Ovary (tissue), 7 donors: ENCODE measurements at regions not wholly inside any gene's neighbourhood (a gene's known extent, or its start where the extent isn't known, plus 50 kb on each side); places are given as distances from the start of the nearest gene placed in this dataset.
"Not testable (repeated sequence)": the region's sequence is repeated elsewhere in the genome, so short reads cannot be mapped to it uniquely, and the experiment has no call there.

Source experiments
- DNase-seq, 5 donors: peaks; one replicate each; pipeline ENCODE4 v3.0.0-alpha.2; 2019 to 2020
- H3K27ac ChIP-seq, 2 donors: fragments of 200-600 bp; one replicate each; pipeline versions ENCODE4 v1.5.1 to v1.8.0; 2019 to 2022
- H3K27me3 ChIP-seq: fragments of 200-600 bp; one replicate; pipeline ENCODE4 v1.8.0; 2022
- H3K36me3 ChIP-seq: fragments of 200-600 bp; sonication (generic); one replicate; pipeline ENCODE4 v1.5.1; 2019
- H3K4me1 ChIP-seq: one replicate; pipeline ENCODE4 v1.8.1; 2013; ENCODE audit warnings: mild to moderate bottlenecking, moderate library complexity; ENCODE audit not compliant: insufficient read depth
- H3K4me3 ChIP-seq: fragments of 200-600 bp; sonication (generic); one replicate; pipeline ENCODE4 v1.5.1; 2017
- H3K9me3 ChIP-seq, 2 donors: fragments of 200-600 bp in 1 of 2; sonication (generic) in 1 of 2; one replicate each; pipeline versions ENCODE4 v1.5.1 to v1.8.1; 2013 to 2019; ENCODE audit warnings: mild to moderate bottlenecking in 1 of 2, moderate library complexity in 1 of 2
- EP300 ChIP-seq: sonication (generic); formaldehyde crosslinking; IDR thresholded peaks from one replicate; pipeline ENCODE4 v1.6.1; 2017; ENCODE audit warnings: antibody characterized with exemption
- POLR2A ChIP-seq: fragments of 450-650 bp; IDR thresholded peaks from one replicate; pipeline ENCODE4 v1.6.1; 2017; ENCODE audit warnings: antibody characterized with exemption, mild to moderate bottlenecking, moderate library complexity
- WGBS, 3 donors: extraction: QIAGEN DNeasy Blood & Tissue Kit in 1 of 3; methylation state at CpG; one replicate each; pipeline versions ENCODE4 v1.1.5 to v1.1.7; 2013 to 2017; 5-methylcytosine and 5-hydroxymethylcytosine counted together
- intact Hi-C, 4 donors: fragments of 100-400 bp; cut with DNase I; formaldehyde crosslinking; loops; one replicate each; pipeline versions ENCODE4 v1.11.0 to v1.15.1; 2022 to 2023
- TF ChIP-seq, protein P1 (sequence below), 3 donors: fragments of 450-650 bp in 2 of 3; fragments of 200-600 bp in 1 of 3; IDR thresholded peaks; one replicate each; pipeline versions ENCODE4 v1.5.1 to v1.8.0; 2016 to 2022; ENCODE audit warnings: antibody characterized with exemption in 3 of 3, mild to moderate bottlenecking in 1 of 3
- donor health status: DM: no; HTN: no; CAD: no; lungs with moderate emphysema.
- donor health status: DM: no; HTN: no; CAD: no.
- donor health status: Bipolar disorder and iron deficiency.
- donor health status: DM: no; HTN: no; CAD: no.
- donor health status: DM: yes; HTN: yes; CAD: no.

DNA sequence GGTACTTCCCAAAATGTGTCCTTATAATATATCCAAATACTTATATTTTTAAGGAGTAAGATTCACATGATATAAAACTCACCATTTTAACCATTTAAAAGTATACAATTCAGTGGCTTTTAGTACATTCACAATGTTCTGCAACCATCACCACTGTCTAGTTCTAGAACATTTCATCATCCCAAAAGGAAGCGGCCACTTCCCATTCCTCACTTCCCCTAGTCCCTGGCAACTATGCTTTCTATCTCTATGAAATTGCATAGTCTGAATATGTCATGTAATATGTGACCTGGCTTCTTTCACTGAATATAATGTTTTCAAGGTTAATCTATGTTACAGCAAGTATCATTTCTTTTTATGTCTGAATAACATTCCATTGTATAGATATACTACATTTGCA lies 615.1 kb upstream of the SGCD start:
- no peaks in the 10 kb centered on the region for H3K4me1 ChIP-seq
- no peak overlapping the region for H3K4me3 ChIP-seq
- DNase-seq: no peak
- no peaks in the 10 kb centered on the region for H3K9me3 ChIP-seq
- intact Hi-C loops: no loop called here
- no peaks in the 10 kb centered on the region for H3K36me3 ChIP-seq
- no peak overlapping the region for H3K27ac ChIP-seq
- 87 to 92% (median 88%) methylated on average over 1 of the region's 1 CpG for WGBS, 3 donors
- H3K27me3 ChIP-seq: no peaks in the 10 kb centered on the region
- TF ChIP-seq EP300: no peak
- no peak for TF ChIP-seq POLR2A
- TF ChIP-seq, protein P1, sequence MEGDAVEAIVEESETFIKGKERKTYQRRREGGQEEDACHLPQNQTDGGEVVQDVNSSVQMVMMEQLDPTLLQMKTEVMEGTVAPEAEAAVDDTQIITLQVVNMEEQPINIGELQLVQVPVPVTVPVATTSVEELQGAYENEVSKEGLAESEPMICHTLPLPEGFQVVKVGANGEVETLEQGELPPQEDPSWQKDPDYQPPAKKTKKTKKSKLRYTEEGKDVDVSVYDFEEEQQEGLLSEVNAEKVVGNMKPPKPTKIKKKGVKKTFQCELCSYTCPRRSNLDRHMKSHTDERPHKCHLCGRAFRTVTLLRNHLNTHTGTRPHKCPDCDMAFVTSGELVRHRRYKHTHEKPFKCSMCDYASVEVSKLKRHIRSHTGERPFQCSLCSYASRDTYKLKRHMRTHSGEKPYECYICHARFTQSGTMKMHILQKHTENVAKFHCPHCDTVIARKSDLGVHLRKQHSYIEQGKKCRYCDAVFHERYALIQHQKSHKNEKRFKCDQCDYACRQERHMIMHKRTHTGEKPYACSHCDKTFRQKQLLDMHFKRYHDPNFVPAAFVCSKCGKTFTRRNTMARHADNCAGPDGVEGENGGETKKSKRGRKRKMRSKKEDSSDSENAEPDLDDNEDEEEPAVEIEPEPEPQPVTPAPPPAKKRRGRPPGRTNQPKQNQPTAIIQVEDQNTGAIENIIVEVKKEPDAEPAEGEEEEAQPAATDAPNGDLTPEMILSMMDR (IDR thresholded peaks at IDR 0.05): no peak

DNA sequence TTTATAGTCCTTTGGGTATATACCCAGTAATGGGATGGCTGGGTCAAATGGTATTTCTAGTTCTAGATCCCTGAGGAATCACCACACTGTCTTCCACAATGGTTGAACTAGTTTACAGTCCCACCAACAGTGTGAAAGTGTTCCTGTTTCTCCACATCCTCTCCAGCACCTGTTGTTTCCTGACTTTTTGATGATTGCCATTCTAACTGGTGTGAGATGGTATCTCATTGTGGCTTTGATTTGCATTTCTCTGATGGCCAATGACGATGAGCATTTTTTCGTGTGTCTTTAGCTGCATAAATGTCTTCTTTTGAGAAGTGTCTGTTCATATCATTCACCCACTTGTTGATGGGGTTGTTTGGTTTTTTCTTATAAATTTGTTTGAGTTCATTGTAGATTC lies 612.5 kb upstream of the SGCD start:
- H3K27ac ChIP-seq, intact Hi-C loops, H3K4me1 ChIP-seq, H3K4me3 ChIP-seq, H3K27me3 ChIP-seq, H3K9me3 ChIP-seq, H3K36me3 ChIP-seq, DNase-seq: not testable (repeated sequence)
- 61 to 81% (median 63%) methylated on average over 2 of the region's 2 CpGs for WGBS, 3 donors

DNA sequence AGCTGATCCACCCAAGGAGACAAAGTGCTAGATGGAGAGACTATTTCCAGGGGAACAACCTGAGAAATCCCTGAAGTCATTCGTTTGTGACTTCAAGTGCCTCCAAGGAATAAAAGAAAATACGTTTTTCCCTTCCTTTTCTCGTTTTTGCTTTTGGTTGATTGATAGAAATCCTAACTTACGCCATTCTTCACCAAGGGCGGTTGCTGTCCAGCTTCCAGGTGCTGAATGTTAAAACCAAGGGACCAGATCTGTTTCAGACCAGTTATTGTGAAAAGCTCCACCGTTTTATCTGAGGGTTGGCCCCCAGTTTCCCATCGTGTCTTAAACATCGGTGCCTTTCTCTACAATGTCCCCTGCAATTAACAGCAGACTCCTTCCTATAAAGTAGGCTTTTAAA lies 600.7 kb upstream of the SGCD start:
- peak in 4 of 5 donors; percentile 16 to 37 (median 20) for DNase-seq
- intact Hi-C loops: no loop called here

DNA sequence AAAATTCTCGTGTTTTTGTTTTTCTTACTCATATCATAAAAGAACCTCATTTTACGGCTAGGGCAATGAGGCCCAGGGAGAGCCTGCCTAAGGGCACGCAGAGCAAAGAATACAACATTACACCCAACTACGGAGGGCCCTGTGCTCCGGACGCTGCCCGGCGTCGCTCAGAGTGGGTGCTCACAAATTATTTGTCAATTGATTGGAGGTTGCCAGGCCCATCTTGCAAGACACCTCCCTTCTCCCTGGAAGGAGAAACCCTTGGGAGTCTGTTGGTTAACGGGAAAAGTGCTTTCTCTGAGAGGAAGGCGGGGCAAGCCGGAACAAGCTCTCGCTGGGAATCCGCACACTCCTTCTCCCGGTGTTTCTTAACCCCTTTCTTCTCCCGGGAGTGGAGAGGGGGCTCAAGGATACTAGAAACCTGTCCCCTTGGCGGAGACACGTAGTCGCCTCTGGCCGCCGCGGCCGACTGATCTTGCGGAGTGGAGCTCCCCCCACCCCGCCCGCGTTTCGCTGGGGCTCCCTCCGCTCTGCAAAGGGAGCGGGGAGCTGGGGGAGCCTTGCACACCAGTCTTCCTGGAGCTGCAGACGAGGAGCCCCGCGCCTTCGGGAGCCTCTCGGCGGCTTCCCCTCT lies 599.3 kb upstream of the SGCD start:
- no peak for DNase-seq
- TF ChIP-seq EP300 (no peak), POLR2A (no peak)
- TF ChIP-seq, protein P1 (IDR thresholded peaks at IDR 0.05): no peak
- no peaks in the 10 kb centered on the region for H3K36me3 ChIP-seq
- no peaks in the 10 kb centered on the region for H3K27me3 ChIP-seq
- peaks cover 6% of the 10 kb centered on the region for H3K4me1 ChIP-seq
- intact Hi-C loops: no loop called here
- no peaks in the 10 kb centered on the region for H3K9me3 ChIP-seq
- WGBS, 3 donors: 1 to 2% (median 1%) methylated on average over 34 to 36 of the region's 36 CpGs
- H3K27ac ChIP-seq: no peak overlapping the region
- H3K4me3 ChIP-seq: peak overlapping the region; percentile 19

More for the DNA sequence above, 600.7 kb upstream of the SGCD start:
- no peak overlapping the region for H3K4me3 ChIP-seq
- no peaks in the 10 kb centered on the region for H3K27me3 ChIP-seq
- H3K36me3 ChIP-seq: no peaks in the 10 kb centered on the region
- TF ChIP-seq EP300: no peak
- TF ChIP-seq, protein P1 (IDR thresholded peaks at IDR 0.05): no peak
- no peak for TF ChIP-seq POLR2A
- no peak overlapping the region for H3K27ac ChIP-seq
- WGBS, 3 donors: 3 to 8% (median 5%) methylated on average over 8 of the region's 8 CpGs
- H3K9me3 ChIP-seq: no peaks in the 10 kb centered on the region
- peaks cover 6% of the 10 kb centered on the region for H3K4me1 ChIP-seq

DNA sequence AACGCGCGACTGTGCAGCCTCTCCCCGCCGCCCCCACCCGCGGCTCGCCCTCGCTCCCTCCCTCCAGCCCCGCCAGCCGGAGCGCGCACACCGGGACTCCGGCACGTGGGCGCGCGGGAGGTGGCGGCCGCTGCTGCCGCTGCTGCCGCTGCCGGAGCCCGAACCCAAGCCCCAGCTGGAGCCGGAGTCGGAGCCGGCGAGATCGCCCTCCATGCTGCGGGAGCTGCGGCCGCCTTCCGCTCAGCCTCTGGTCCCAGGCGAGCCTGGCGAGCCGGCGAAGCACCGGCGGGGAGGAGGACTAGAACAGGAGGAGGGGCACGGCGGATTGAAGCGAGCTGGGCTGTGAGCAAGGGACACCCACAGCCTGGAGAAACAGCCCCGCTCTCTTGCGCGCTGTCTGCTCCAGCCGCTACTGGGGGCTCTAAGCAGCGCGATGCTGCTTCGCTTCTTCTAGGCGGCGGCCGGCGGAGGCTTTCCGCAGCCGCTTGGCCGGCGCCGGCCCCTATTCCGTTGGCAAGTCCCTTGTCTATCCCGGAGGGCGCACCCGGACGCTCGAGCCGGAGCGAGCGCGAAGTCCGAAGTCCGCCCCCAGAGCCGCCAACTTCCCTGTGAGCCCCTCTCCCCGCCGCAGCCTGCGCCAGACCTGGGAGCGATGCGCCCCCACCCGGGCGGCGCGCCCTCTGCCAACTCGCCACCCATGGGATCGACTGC lies 598.7 kb upstream of the SGCD start:
- no peaks in the 10 kb centered on the region for H3K27me3 ChIP-seq
- WGBS, 3 donors: 0 to 1% (median 0%) methylated on average over 23 to 83 of the region's 83 CpGs
- H3K36me3 ChIP-seq: no peaks in the 10 kb centered on the region
- TF ChIP-seq POLR2A (no peak), EP300 (no peak)
- TF ChIP-seq, protein P1 (IDR thresholded peaks at IDR 0.05): no peak
- H3K27ac ChIP-seq: no peak overlapping the region
- peak overlapping the region; percentile 19 for H3K4me3 ChIP-seq
- no peaks in the 10 kb centered on the region for H3K9me3 ChIP-seq
- peaks cover 6% of the 10 kb centered on the region for H3K4me1 ChIP-seq
- DNase-seq: peak; percentile 39 to 81 (median 59)
- intact Hi-C loops: no loop called here
